Suprapubic skin (tissue), 4 donors: ENCODE measurements at regions not wholly inside any gene's neighbourhood (a gene's known extent, or its start where the extent isn't known, plus 50 kb on each side); places are given as distances from the start of the nearest gene placed in this dataset.

ENCODE experiments used
- DNase-seq, 2 donors: peaks; one replicate each; pipeline ENCODE4 v3.0.0-alpha.2; 2019; ENCODE audit warnings: low spot score in 2 of 2
- H3K27ac ChIP-seq: fragments of 200-600 bp; sonication (generic); one replicate; pipeline ENCODE4 v1.5.1; 2019
- H3K27me3 ChIP-seq: fragments of 200-600 bp; sonication (generic); one replicate; pipeline ENCODE4 v1.5.1; 2019
- H3K36me3 ChIP-seq: fragments of 200-600 bp; sonication (generic); one replicate; pipeline ENCODE4 v1.5.1; 2019
- H3K4me1 ChIP-seq: fragments of 200-600 bp; sonication (generic); one replicate; pipeline ENCODE4 v1.5.1; 2019
- H3K4me3 ChIP-seq: fragments of 200-600 bp; sonication (generic); one replicate; pipeline ENCODE4 v1.5.1; 2019; ENCODE audit warnings: mild to moderate bottlenecking
- H3K9me3 ChIP-seq: fragments of 200-600 bp; sonication (generic); one replicate; pipeline ENCODE4 v1.5.1; 2019
- CTCF ChIP-seq, 2 donors: fragments of 200-600 bp in 1 of 2; fragments of 450-650 bp in 1 of 2; sonication (generic) in 1 of 2; IDR thresholded peaks; one replicate each; pipeline ENCODE4 v1.5.1; 2016 to 2019; ENCODE audit warnings: antibody characterized with exemption in 2 of 2, mild to moderate bottlenecking in 1 of 2, moderate library complexity in 1 of 2
- EP300 ChIP-seq: sonication (generic); formaldehyde crosslinking; IDR thresholded peaks from one replicate; pipeline ENCODE4 v1.6.1; 2017; ENCODE audit warnings: antibody characterized with exemption
- POLR2A ChIP-seq, 2 donors: fragments of 450-650 bp; IDR thresholded peaks; one replicate each; pipeline ENCODE4 v1.6.1; 2017; ENCODE audit warnings: antibody characterized with exemption in 2 of 2, mild to moderate bottlenecking in 2 of 2, moderate library complexity in 2 of 2
- POLR2AphosphoS5 ChIP-seq, 3 donors: sonication (generic); formaldehyde crosslinking; IDR thresholded peaks; one replicate each; pipeline ENCODE4 v1.6.1; 2017; ENCODE audit warnings: antibody characterized with exemption in 3 of 3
- WGBS: methylation state at CpG from one replicate; pipeline ENCODE4 v1.1.5; 2018; 5-methylcytosine and 5-hydroxymethylcytosine counted together

- TF ChIP-seq POLR2A (IDR thresholded peaks at IDR 0.05) (no peak), CTCF (IDR thresholded peaks at IDR 0.05) (no peak), POLR2AphosphoS5 (IDR thresholded peaks at IDR 0.05) (no peak), EP300 (no peak)
- Histone ChIP-seq H3K27me3 (no peaks in the 10 kb centered on the region), H3K4me3 (no peak overlapping the region), H3K36me3 (no peaks in the 10 kb centered on the region), H3K9me3 (no peaks in the 10 kb centered on the region), H3K27ac (no peak overlapping the region), H3K4me1 (no peaks in the 10 kb centered on the region)
- no peak for DNase-seq
- 65% methylated on average over 7 of the region's 7 CpGs for WGBS
Measured at GRCh38 chr13:103306163-103306562, 239.9 kb upstream of the SLC10A2 start.

- no peaks in the 10 kb centered on the region for H3K9me3 ChIP-seq
- no peaks in the 10 kb centered on the region for H3K36me3 ChIP-seq
- WGBS, result 62% methylated on average over 4 of the region's 4 CpGs
- TF ChIP-seq CTCF (IDR thresholded peaks at IDR 0.05) (no peak), POLR2A (IDR thresholded peaks at IDR 0.05) (no peak), POLR2AphosphoS5 (IDR thresholded peaks at IDR 0.05) (no peak), EP300 (no peak)
- H3K27me3 ChIP-seq, result no peaks in the 10 kb centered on the region
- no peak overlapping the region for H3K4me3 ChIP-seq
- no peak for DNase-seq
- no peak overlapping the region for H3K27ac ChIP-seq
- no peaks in the 10 kb centered on the region for H3K4me1 ChIP-seq
Measured at GRCh38 chr13:103303078-103303651, 236.9 kb upstream of the SLC10A2 start.

- no peaks in the 10 kb centered on the region for H3K4me1 ChIP-seq
- no peaks in the 10 kb centered on the region for H3K9me3 ChIP-seq
- no peaks in the 10 kb centered on the region for H3K27me3 ChIP-seq
- TF ChIP-seq POLR2A (IDR thresholded peaks at IDR 0.05) (no peak), CTCF (IDR thresholded peaks at IDR 0.05) (no peak), POLR2AphosphoS5 (IDR thresholded peaks at IDR 0.05) (no peak), EP300 (no peak)
- no peaks in the 10 kb centered on the region for H3K36me3 ChIP-seq
- no peak for DNase-seq
- no peak overlapping the region for H3K4me3 ChIP-seq
- no peak overlapping the region for H3K27ac ChIP-seq
- WGBS, result 88% methylated on average over 3 of the region's 3 CpGs
Measured at GRCh38 chr13:103302676-103303075, 236.5 kb upstream of the SLC10A2 start.

GRCh38 chr13:103299079-103299478, 232.9 kb upstream of the SLC10A2 start:
- Histone ChIP-seq H3K27ac (no peak overlapping the region), H3K36me3 (no peaks in the 10 kb centered on the region), H3K27me3 (no peaks in the 10 kb centered on the region), H3K9me3 (peaks cover 8% of the 10 kb centered on the region), H3K4me3 (no peak overlapping the region), H3K4me1 (no peaks in the 10 kb centered on the region)
- TF ChIP-seq CTCF (IDR thresholded peaks at IDR 0.05), result no peak
- no peak for TF ChIP-seq POLR2A (IDR thresholded peaks at IDR 0.05)
- TF ChIP-seq POLR2AphosphoS5 (IDR thresholded peaks at IDR 0.05), result no peak
- no peak for TF ChIP-seq EP300
- no peak for DNase-seq
- WGBS, result 83% methylated on average over 3 of the region's 3 CpGs

- peaks cover 8% of the 10 kb centered on the region for H3K9me3 ChIP-seq
- H3K27me3 ChIP-seq, result no peaks in the 10 kb centered on the region
- no peak for DNase-seq
- TF ChIP-seq POLR2A (IDR thresholded peaks at IDR 0.05) (no peak), EP300 (no peak), CTCF (IDR thresholded peaks at IDR 0.05) (no peak), POLR2AphosphoS5 (IDR thresholded peaks at IDR 0.05) (no peak)
- no peak overlapping the region for H3K27ac ChIP-seq
- no peaks in the 10 kb centered on the region for H3K36me3 ChIP-seq
- H3K4me3 ChIP-seq, result no peak overlapping the region
- no peaks in the 10 kb centered on the region for H3K4me1 ChIP-seq
- WGBS, result 90% methylated on average over 2 of the region's 2 CpGs
Measured at GRCh38 chr13:103297083-103297482, 230.9 kb upstream of the SLC10A2 start.
